GM12892 (cell line): ENCODE measurements at regions not wholly inside any gene's neighbourhood (a gene's known extent, or its start where the extent isn't known, plus 50 kb on each side); places are given as distances from the start of the nearest gene placed in this dataset.
A peak's percentile ranks its signal among the peaks of the same experiment; 100 is the strongest.
"Not testable (repeated sequence)": the region's sequence is repeated elsewhere in the genome, so short reads cannot be mapped to it uniquely, and the experiment has no call there.

Source experiments
- DNase-seq: peaks from one replicate; pipeline ENCODE4 v3.0.0; 2011; ENCODE audit not compliant: insufficient read length
- FAIRE-seq: peaks from 2 replicates; lab custom pipeline; 2011; peaks lifted over from hg19 to GRCh38; lab: Jason Lieb, UNC
- POLR2A ChIP-seq: IDR thresholded peaks from 2 replicates; pipeline ENCODE4 v1.6.1; 2011; ENCODE audit warnings: low read depth, low read length, control low read depth
- POLR2AphosphoS5 ChIP-seq: IDR thresholded peaks from 2 replicates; pipeline ENCODE4 v1.6.1; 2011; ENCODE audit warnings: low read depth, low read length, control low read depth
- TAF1 ChIP-seq: IDR thresholded peaks from 2 replicates; pipeline ENCODE4 v1.6.1; 2011; ENCODE audit warnings: low read depth, mild to moderate bottlenecking, control low read depth, low read length, borderline replicate concordance

DNA sequence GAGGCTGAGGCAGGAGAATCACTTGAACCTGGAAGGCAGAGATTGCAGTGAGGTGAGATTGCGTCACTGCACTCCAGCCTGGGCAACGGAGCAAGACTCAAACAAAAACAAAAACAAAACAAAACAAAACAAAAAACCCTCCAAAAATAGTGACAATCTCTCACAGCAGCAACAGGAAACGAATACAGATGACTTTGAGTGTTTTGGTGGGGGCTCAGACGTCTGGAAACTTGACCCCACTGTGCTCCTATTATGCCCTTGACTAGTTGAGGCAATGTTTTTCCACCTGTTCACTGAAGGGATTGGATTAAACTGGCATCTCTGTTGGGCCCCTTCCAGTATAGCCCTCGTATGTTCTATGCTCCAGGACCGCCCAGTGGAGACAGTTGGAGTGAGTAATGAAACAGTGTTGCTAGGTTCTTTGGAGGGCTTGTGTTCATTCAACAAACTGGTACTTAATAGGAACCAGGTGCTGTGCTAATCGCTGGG is 167.0 kb downstream of the UTP18 start:
- TF ChIP-seq POLR2A (no peak), TAF1 (no peak), POLR2AphosphoS5 (no peak)
- no peak for FAIRE-seq
- no peak for DNase-seq

DNA sequence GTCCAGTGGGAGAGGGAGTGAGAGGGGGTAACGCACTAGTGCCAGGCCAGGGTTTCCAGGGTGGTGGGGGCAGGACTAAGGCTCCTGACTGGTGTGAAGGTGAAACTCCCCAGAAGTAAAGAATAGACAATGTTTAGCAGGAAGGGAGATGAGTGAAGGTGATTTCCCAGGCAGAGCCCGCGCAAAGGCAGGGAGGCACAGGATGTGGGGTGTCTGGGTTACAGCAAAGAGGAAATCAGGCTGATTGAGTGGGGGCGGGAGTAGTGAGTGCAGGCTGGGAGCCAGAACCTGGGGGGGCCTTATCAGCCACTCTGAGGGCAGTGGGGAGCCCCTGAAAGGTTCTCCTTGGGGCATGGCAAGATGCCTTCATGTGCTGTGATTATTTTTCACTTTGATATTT is 167.5 kb downstream of the UTP18 start:
- peak; percentile 13 for DNase-seq
- no peak for TF ChIP-seq POLR2A
- no peak for TF ChIP-seq TAF1
- no peak for FAIRE-seq

DNA sequence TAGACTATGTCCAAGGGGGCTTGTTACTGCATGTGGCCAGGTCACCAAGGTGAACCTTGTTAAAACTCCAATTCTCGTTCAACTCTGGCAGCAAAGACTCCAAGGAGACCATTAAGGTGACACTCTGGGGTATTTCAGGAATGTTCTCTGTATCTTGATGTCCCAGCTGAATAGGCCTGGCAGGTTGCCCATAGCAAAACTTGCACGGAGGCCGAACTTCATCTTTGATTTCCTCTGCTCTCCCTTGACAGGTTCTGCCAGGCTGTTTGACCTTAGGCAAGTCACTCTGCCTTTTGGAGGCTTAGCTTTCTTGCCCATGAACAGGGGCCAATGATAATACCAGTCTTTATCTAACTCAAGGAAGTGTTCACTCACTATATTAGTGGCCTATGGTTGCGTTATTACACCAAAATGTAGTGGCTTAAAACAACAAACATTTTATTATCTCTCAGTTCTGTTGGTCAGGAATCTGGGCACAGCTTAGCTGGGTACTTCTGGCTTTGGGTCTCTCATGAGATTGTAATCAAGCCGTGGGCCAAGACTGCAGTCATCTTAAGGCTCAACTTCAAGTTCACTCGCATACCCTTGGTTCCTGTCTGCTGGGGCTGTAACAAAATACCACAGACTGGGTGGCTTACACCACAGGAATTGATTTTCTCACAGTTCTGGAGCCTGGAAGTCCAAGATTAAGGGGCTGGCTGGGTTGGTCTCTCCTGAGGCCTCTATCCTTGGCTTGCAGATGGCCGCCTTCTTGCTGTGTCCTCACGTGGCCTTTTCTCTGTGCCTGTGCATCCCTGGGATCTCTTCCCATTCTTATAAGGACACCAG is 168.5 kb downstream of the UTP18 start:
- TF ChIP-seq POLR2AphosphoS5 (no peak), POLR2A (no peak)
- DNase-seq (no peak), FAIRE-seq (no peak)

DNA sequence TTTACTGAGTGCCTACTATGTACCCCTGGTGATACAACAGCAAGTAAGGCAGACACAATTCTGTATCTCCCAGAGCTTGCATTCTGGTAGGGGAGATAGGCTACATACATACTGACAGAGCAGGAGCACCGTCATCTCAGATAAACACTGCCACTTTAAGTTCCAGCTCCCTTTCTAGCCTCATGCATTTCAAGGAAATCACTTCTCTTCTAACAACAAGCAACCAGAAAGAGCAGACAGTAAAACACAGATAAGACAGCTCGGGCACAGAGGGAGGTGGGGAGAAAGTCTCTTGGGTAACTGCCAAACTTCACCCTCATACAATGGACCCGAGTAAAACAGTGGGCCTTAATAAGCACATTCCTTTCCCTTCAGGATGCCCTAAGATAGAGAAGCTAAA is 169.6 kb downstream of the UTP18 start:
- FAIRE-seq, DNase-seq: not testable (repeated sequence)

DNA sequence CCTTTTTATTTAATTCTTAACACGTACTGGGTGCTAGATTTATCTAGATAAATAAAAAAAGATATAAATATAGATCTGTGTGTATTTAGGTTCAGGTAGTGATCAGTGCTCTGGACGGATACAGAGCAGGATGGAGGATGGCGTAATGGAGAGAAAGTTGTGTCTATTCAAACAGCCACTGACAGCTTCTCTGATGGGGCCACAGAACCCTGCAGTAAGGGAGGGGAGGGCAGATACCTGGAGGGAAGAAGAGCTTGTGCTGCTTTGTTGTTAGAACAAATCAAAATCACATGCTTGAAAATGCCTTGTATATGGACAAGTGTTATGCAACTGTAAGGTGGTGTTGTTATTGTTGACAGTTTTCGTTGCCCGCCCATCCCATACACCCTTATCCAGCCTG is 170.2 kb downstream of the UTP18 start:
- TF ChIP-seq POLR2A (no peak), TAF1 (no peak)
- DNase-seq (no peak), FAIRE-seq (no peak)

DNA sequence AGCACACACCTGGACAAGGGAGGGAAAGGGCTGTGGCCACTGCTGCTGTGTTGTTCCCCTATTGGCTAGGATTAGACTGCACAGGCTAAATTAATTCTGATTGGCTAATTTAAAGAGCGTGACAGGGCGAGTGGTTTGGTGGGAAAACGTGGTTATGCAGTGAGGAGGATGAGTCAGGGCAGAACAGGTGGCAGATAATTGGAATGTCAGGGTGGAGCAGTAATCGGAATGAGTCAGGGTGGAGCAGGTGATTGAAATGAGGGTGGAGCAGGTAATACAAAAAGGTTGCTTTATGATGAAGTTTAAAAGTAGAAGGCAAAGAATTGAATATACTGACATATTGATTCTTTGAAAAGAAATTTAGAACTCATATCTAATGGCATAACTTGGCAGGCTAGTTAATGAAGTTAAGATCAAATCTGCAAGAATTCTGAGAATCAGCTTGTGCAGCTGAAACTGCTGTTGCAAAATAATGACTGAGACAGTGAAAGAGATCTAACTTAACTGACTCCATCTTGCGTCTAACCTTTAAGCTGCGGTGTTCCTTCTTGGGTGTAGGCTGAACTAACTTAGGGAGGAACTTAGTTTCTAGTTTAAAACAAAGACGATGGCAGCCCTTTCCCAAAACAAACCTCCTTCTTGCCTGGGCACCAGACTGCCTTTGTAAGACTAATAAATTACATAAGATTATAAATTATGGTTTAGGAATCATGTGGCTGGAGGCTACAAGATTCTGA is 174.3 kb downstream of the UTP18 start:
- TF ChIP-seq POLR2AphosphoS5 (no peak), TAF1 (no peak), POLR2A (no peak)
- FAIRE-seq, result no peak
- DNase-seq, result no peak

DNA sequence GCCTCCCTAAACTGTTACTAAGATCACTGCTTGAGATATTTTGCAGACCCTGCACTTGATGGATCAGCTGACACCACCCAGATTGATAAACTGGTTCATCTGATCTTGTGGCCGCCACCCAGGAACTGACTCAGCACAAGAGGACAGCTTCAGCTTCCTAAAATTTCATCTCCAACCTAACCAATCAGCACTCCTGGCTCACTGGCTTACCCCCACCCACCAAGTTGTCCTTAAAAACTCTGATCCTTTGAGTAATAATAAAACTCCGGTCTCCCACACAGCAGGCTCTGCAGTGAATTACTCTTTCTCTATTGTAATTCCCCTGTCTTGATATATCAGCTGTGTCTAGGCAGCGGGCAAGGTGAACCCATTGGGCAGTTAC is 174.8 kb downstream of the UTP18 start:
- DNase-seq, result no peak
- TF ChIP-seq POLR2A (no peak), TAF1 (no peak), POLR2AphosphoS5 (no peak)
- no peak for FAIRE-seq

DNA sequence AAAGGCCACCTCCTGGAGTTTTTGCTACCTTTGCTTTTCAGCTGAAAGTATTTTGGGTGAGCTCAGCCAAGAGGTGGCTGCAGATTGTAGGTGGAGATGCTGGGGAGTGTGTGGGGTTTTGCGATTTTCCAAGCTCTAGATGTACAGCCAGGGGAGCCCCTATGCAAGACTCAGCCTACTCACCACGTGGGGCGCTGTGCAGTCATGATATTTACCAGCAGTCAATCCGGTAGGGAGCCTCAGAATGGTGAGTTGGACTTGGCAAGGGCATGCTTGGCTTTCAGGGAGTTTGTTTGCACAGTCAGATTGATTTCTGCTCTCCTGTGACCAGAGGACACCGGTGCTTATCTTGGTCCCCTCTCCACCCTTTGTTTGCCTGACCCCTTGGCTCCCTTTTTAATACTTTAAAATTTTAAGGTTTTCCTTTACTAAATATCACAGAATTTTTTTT is 175.3 kb downstream of the UTP18 start:
- DNase-seq (no peak), FAIRE-seq (no peak)
- no peak for TF ChIP-seq POLR2A
- TF ChIP-seq TAF1, result no peak
- TF ChIP-seq POLR2AphosphoS5, result no peak

DNA sequence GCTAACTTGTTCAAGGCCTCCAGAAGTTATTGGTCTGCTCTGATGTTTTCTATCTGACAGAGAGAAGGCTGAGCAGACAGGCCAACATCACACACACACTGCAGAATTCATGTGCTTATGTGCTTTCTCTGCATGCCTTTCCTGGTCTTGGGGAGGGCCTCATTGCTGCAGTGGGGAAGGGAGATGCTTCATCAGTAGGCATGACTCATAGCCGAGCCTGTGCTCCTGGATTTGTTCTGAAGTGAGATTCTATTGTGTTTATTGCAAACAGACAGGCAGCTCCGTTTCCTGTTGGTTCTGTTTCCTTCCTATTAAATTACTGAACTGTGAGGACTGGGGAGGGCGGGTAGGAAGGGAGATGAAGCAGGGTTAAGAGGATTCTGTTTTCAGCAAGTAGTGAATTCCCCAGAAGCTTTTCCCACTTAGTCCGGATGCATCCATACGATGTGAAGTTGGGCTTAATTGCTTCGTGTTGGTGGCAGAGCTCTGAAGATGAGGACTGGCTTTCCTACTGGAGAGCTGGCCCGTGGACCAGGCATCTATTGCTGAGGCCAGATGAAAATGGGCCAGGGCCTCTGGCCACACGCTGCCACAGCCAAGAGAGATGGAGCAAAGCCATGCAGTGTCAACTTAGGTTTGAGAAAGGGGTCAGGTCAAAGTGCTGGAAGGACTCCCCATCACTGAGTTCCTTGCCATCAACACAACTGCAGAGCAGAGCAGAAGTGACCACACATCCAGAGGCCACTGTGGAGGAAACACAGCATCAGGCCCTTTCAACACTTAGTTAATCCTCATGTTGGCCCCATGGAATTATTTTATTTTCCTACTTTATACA is 179.3 kb downstream of the UTP18 start:
- no peak for TF ChIP-seq POLR2A
- TF ChIP-seq POLR2AphosphoS5, result no peak
- TF ChIP-seq TAF1, result no peak
- DNase-seq, result no peak

DNA sequence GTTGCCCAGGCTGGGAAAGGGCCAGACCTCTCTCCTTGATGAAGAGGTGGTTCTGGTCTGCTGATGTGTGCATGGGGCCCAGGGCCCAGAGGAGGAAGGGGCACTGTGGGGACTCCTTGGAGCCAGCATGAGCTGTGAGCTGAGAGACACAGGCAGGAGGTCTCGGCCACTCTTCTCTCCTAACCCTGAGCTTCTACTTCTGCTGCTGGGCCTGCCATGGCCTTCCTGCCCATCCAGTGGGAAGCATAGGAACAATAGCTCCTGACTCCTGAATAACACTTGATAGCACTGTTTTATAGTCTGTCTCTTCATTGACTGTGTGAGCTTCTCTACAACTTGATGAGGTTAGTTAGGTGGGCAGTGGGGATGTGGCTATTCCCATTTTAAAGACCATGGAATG is 181.1 kb downstream of the UTP18 start:
- no peak for FAIRE-seq
- DNase-seq, result no peak
- no peak for TF ChIP-seq POLR2A
- TF ChIP-seq TAF1, result no peak
- TF ChIP-seq POLR2AphosphoS5, result no peak

More for the DNA sequence above, 179.3 kb downstream of the UTP18 start:
- no peak for FAIRE-seq

DNA sequence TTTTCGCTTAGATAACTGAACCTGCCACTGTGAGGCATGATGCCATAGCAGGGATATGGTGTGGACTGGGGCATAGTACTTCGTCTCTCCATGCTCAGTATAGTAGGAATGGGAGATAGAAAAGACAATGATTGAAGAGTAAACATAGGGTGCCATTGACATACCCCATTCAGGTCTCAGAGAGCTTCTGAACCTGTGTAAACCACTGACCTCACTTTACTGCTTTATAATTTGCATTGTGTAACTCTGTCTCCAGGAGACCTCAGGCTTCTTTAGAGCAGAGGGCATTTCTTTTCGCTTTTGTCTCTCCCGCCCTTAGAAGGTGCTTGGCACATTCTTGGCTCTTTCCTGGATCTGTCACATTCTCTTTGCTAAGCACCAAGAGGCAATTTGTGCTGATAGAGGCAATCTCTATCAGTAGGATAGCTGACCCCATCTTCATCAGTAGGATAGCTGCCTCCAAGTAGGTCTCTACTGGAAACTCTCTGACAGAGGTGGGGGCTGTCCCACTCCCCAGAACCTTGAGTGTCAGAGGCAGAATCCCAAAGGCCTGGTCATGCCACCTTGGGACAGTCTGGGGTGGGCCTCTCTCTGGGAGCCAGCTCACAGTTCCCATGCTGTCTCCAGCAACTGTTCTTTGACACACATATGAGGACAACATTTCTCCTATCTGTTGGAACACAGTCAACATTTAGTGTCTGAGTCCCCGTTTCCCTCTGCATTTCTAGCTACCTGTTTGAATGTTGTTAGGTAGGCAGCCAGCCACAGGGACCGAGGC is 181.9 kb downstream of the UTP18 start:
- no peak for DNase-seq
- no peak for FAIRE-seq
- TF ChIP-seq POLR2A (no peak), POLR2AphosphoS5 (no peak), TAF1 (no peak)
